ENCODE measurements at regions not wholly inside any gene's neighbourhood (a gene's known extent, or its start where the extent isn't known, plus 50 kb on each side); places are given as distances from the start of the nearest gene placed in this dataset.

DNA sequence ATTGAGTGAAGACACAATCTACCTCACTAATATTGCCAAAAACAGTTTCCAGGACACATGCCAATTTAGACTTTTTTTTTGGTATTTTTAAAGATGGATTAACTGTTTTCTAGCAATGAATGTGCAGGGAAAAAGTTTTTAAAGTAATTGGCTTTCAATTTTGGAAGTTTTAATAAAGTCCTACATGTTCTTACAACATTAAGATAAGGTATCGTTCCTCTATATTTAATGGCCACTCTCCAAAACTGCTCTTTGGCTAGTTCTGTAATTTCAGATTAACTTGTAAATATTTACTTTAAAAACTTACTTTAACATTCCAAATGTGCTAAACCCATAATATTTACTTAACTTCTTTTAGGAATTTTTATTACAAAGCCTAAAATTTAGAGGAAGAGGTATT is 1332.2 kb upstream of the PRMT6 start:
- Histone ChIP-seq H3K9me3 (ENCODE audit: low read length) (no peaks in the 10 kb centered on the region), H3K36me3 (ENCODE audit: insufficient read depth, low read length) (no peaks in the 10 kb centered on the region), H3K4me3 (ENCODE audit: low read depth in 1 of 2, low read length in 2 of 2) (no peak overlapping the region), H3K9ac (ENCODE audit: low read length) (no peak overlapping the region), H3K27me3 (ENCODE audit: control insufficient read depth in 1 of 2, insufficient read depth in 2 of 2, low read length in 2 of 2) (no peaks in the 10 kb centered on the region), H3K27ac (ENCODE audit: low read depth, low read length) (no peak overlapping the region), H3K4me1 (ENCODE audit: insufficient read depth, low read length) (no peaks in the 10 kb centered on the region)

DNA sequence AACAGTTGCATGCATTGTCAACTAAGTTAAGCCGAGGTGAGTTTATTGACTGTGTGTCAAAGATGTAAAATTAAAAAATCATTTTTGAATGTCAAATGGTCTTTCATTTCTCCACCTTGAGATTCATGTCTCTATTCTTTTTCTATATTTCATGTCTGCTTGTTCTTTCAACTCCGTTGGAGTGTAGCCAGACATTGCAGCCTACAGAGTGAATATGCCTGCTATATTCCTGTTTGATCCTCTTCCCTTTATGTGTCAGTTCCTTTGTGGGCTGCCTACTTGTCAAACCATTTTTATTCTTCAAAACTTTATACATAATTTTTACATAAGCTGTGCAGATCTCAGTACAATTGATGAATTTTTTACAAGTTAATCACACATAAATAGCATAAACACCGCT is 1325.8 kb upstream of the PRMT6 start:
- H3K9ac ChIP-seq (ENCODE audit: low read length), result no peak overlapping the region
- no peaks in the 10 kb centered on the region for H3K36me3 ChIP-seq (ENCODE audit: insufficient read depth, low read length)
- no peak overlapping the region for H3K4me3 ChIP-seq (ENCODE audit: low read depth in 1 of 2, low read length in 2 of 2)
- H3K9me3 ChIP-seq (ENCODE audit: low read length), result no peaks in the 10 kb centered on the region
- H3K27me3 ChIP-seq (ENCODE audit: control insufficient read depth in 1 of 2, insufficient read depth in 2 of 2, low read length in 2 of 2), result no peaks in the 10 kb centered on the region
- H3K27ac ChIP-seq (ENCODE audit: low read depth, low read length), result no peak overlapping the region
- no peaks in the 10 kb centered on the region for H3K4me1 ChIP-seq (ENCODE audit: insufficient read depth, low read length)

DNA sequence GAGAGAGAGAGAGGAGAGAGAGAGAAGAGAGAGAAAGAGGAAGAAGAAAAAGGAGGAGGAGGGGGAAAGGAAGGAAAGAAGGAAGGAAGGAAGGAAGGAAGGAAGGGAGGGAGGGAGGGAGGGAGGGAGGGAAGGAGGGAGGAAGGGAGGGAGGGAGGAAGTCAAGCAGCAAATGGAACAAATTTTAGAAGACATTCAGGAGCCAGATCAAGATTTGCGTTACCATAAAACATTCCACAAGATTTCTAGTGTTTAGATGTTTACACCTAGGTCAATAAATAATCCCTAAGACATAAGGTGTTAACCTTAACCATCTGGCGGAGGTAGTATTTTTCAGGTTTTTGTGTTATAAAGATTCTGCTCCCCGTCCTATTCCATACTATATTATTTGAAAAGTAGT is 1320.1 kb upstream of the PRMT6 start:
- Histone ChIP-seq H3K4me3 (ENCODE audit: low read depth in 1 of 2, low read length in 2 of 2) (no peak overlapping the region), H3K4me1 (ENCODE audit: insufficient read depth, low read length) (no peaks in the 10 kb centered on the region), H3K9ac (ENCODE audit: low read length) (no peak overlapping the region), H3K27ac (ENCODE audit: low read depth, low read length) (no peak overlapping the region), H3K9me3 (ENCODE audit: low read length) (no peaks in the 10 kb centered on the region), H3K27me3 (ENCODE audit: control insufficient read depth in 1 of 2, insufficient read depth in 2 of 2, low read length in 2 of 2) (no peaks in the 10 kb centered on the region), H3K36me3 (ENCODE audit: insufficient read depth, low read length) (no peaks in the 10 kb centered on the region)

GRCh38 chr1:105779727-105780126 is 1276.7 kb upstream of the PRMT6 start:
- no peak overlapping the region for H3K27ac ChIP-seq (ENCODE audit: low read depth, low read length)
- H3K27me3 ChIP-seq (ENCODE audit: control insufficient read depth in 1 of 2, insufficient read depth in 2 of 2, low read length in 2 of 2), result no peaks in the 10 kb centered on the region
- no peak overlapping the region for H3K4me3 ChIP-seq (ENCODE audit: low read depth in 1 of 2, low read length in 2 of 2)

DNA sequence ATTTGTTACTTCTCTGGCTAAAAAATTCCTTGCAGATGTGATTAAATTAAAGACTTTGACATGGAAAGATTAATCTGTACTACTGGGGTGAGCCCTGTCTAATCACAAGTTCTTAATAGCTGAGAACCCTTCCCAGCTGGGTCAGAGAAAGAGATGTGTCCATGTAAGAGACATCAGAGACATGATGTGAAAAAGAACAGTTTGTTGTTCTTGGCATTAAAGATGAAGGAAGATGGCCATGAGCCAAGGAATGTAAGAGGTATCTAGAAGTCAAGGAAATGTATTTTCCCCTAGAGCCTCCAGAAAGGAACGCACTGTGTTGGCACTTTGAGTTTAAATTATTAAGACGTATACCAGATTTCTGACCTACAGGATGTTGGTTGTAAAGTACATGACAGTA is 1271.5 kb upstream of the PRMT6 start:
- Histone ChIP-seq H3K27me3 (ENCODE audit: control insufficient read depth in 1 of 2, insufficient read depth in 2 of 2, low read length in 2 of 2) (no peaks in the 10 kb centered on the region), H3K36me3 (ENCODE audit: insufficient read depth, low read length) (no peaks in the 10 kb centered on the region), H3K9me3 (ENCODE audit: low read length) (no peaks in the 10 kb centered on the region), H3K9ac (ENCODE audit: low read length) (no peak overlapping the region), H3K4me3 (ENCODE audit: low read depth in 1 of 2, low read length in 2 of 2) (no peak overlapping the region), H3K27ac (ENCODE audit: low read depth, low read length) (no peak overlapping the region), H3K4me1 (ENCODE audit: insufficient read depth, low read length) (no peaks in the 10 kb centered on the region)

More at GRCh38 chr1:105779727-105780126, 1276.7 kb upstream of the PRMT6 start:
- Histone ChIP-seq H3K9me3 (ENCODE audit: low read length) (no peaks in the 10 kb centered on the region), H3K9ac (ENCODE audit: low read length) (no peak overlapping the region), H3K4me1 (ENCODE audit: insufficient read depth, low read length) (no peaks in the 10 kb centered on the region), H3K36me3 (ENCODE audit: insufficient read depth, low read length) (no peaks in the 10 kb centered on the region)

- Histone ChIP-seq H3K4me3 (ENCODE audit: low read depth in 1 of 2, low read length in 2 of 2) (no peak overlapping the region), H3K36me3 (ENCODE audit: insufficient read depth, low read length) (no peaks in the 10 kb centered on the region), H3K27me3 (ENCODE audit: control insufficient read depth in 1 of 2, insufficient read depth in 2 of 2, low read length in 2 of 2) (no peaks in the 10 kb centered on the region)
Measured at GRCh38 chr1:105793536-105794146, 1262.8 kb upstream of the PRMT6 start.

DNA sequence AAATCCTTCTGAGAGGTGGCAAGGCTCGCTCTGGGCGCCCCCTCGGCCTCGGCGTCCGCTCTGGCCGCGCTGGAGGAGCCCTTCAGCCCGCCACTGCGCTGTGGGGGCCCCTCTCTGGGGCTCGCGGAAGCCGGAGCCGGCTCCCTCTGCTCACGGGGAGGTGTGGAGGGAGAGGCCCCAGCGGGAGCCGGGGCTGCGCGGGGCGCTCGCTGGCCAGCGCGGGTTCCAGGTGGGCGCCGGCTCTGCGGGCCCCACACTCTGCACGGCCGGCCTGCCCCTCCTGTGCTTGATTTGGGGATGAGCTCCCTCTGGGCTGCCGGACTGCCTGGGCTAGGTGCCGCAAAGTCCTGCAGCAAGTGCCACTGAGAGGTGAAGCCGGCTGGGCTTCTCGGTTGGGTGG is 1260.7 kb upstream of the PRMT6 start:
- Histone ChIP-seq H3K4me3 (ENCODE audit: low read depth in 1 of 2, low read length in 2 of 2) (no peak overlapping the region), H3K9me3 (ENCODE audit: low read length) (no peaks in the 10 kb centered on the region), H3K27ac (ENCODE audit: low read depth, low read length) (no peak overlapping the region), H3K27me3 (ENCODE audit: control insufficient read depth in 1 of 2, insufficient read depth in 2 of 2, low read length in 2 of 2) (no peaks in the 10 kb centered on the region), H3K36me3 (ENCODE audit: insufficient read depth, low read length) (no peaks in the 10 kb centered on the region), H3K9ac (ENCODE audit: low read length) (no peak overlapping the region), H3K4me1 (ENCODE audit: insufficient read depth, low read length) (no peaks in the 10 kb centered on the region)

More at GRCh38 chr1:105793536-105794146, 1262.8 kb upstream of the PRMT6 start:
- H3K27ac ChIP-seq (ENCODE audit: low read depth, low read length), result no peak overlapping the region
- H3K9ac ChIP-seq (ENCODE audit: low read length), result no peak overlapping the region
- no peaks in the 10 kb centered on the region for H3K4me1 ChIP-seq (ENCODE audit: insufficient read depth, low read length)
- H3K9me3 ChIP-seq (ENCODE audit: low read length), result no peaks in the 10 kb centered on the region

GRCh38 chr1:105830571-105831146 is 1225.8 kb upstream of the PRMT6 start:
- Histone ChIP-seq H3K27me3 (ENCODE audit: control insufficient read depth in 1 of 2, insufficient read depth in 2 of 2, low read length in 2 of 2) (no peaks in the 10 kb centered on the region), H3K4me1 (ENCODE audit: insufficient read depth, low read length) (no peaks in the 10 kb centered on the region), H3K4me3 (ENCODE audit: low read depth in 1 of 2, low read length in 2 of 2) (no peak overlapping the region), H3K9me3 (ENCODE audit: low read length) (no peaks in the 10 kb centered on the region), H3K27ac (ENCODE audit: low read depth, low read length) (no peak overlapping the region), H3K9ac (ENCODE audit: low read length) (no peak overlapping the region), H3K36me3 (ENCODE audit: insufficient read depth, low read length) (no peaks in the 10 kb centered on the region)

DNA sequence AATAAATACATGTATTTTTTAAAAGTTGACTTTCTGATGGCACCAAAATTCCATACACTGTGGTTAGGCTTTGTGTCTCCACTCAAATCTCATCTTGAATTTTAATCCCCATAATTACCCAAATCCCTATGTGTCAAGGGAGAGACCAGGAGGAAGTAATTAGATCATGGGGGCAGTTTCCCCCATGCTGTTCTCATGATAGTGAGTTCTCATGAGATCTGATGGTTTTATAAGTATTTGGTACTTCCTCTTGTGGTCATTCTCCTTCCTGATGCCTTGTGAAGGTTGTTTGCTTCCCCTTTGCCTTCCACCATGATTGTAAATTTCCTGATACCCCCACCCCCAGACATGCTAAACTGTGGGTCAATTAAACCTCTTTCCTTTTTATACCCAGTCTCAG is 1218.4 kb upstream of the PRMT6 start:
- Histone ChIP-seq H3K4me3 (ENCODE audit: low read depth in 1 of 2, low read length in 2 of 2) (no peak overlapping the region), H3K27ac (ENCODE audit: low read depth, low read length) (no peak overlapping the region), H3K9me3 (ENCODE audit: low read length) (no peaks in the 10 kb centered on the region), H3K4me1 (ENCODE audit: insufficient read depth, low read length) (no peaks in the 10 kb centered on the region), H3K36me3 (ENCODE audit: insufficient read depth, low read length) (no peaks in the 10 kb centered on the region), H3K9ac (ENCODE audit: low read length) (no peak overlapping the region), H3K27me3 (ENCODE audit: control insufficient read depth in 1 of 2, insufficient read depth in 2 of 2, low read length in 2 of 2) (no peaks in the 10 kb centered on the region)

- H3K27me3 ChIP-seq (ENCODE audit: control insufficient read depth in 1 of 2, insufficient read depth in 2 of 2, low read length in 2 of 2), result no peaks in the 10 kb centered on the region
- no peak overlapping the region for H3K4me3 ChIP-seq (ENCODE audit: low read depth in 1 of 2, low read length in 2 of 2)
- no peaks in the 10 kb centered on the region for H3K9me3 ChIP-seq (ENCODE audit: low read length)
- H3K9ac ChIP-seq (ENCODE audit: low read length), result no peak overlapping the region
- no peaks in the 10 kb centered on the region for H3K36me3 ChIP-seq (ENCODE audit: insufficient read depth, low read length)
- H3K27ac ChIP-seq (ENCODE audit: low read depth, low read length), result no peak overlapping the region
- H3K4me1 ChIP-seq (ENCODE audit: insufficient read depth, low read length), result no peaks in the 10 kb centered on the region
Measured at GRCh38 chr1:105865546-105865945, 1190.9 kb upstream of the PRMT6 start.

DNA sequence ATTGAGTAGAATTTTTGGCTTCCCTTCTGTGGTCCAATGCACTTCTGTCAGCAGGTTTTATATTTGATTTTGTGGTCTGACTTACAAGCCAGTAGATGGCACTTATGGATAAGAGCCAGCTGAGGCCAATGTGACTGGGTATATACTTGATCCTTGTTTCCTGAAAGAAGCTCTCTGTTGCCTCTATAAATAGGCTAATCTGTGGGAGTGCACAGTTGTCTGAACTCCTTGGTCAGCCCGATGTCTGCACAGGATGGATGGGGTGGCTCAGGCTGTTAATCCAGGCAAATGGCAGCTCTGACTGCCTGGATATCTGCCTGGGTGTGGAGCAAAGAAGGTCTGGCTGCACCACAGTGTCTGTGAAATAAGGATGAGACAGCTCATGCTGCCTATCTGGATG is 1183.7 kb upstream of the PRMT6 start:
- H3K9me3 ChIP-seq (ENCODE audit: low read length), result no peaks in the 10 kb centered on the region
- H3K36me3 ChIP-seq (ENCODE audit: insufficient read depth, low read length), result no peaks in the 10 kb centered on the region
- H3K27me3 ChIP-seq (ENCODE audit: control insufficient read depth in 1 of 2, insufficient read depth in 2 of 2, low read length in 2 of 2), result no peaks in the 10 kb centered on the region

GRCh38 chr1:105874621-105875020 is 1181.9 kb upstream of the PRMT6 start:
- H3K9me3 ChIP-seq (ENCODE audit: low read length), result no peaks in the 10 kb centered on the region
- no peak overlapping the region for H3K27ac ChIP-seq (ENCODE audit: low read depth, low read length)
- no peaks in the 10 kb centered on the region for H3K4me1 ChIP-seq (ENCODE audit: insufficient read depth, low read length)
- H3K9ac ChIP-seq (ENCODE audit: low read length), result no peak overlapping the region
- no peaks in the 10 kb centered on the region for H3K36me3 ChIP-seq (ENCODE audit: insufficient read depth, low read length)
- H3K27me3 ChIP-seq (ENCODE audit: control insufficient read depth in 1 of 2, insufficient read depth in 2 of 2, low read length in 2 of 2), result no peaks in the 10 kb centered on the region
- H3K4me3 ChIP-seq (ENCODE audit: low read depth in 1 of 2, low read length in 2 of 2), result no peak overlapping the region

More for the DNA sequence above, 1183.7 kb upstream of the PRMT6 start:
- H3K4me1 ChIP-seq (ENCODE audit: insufficient read depth, low read length), result no peaks in the 10 kb centered on the region
- H3K27ac ChIP-seq (ENCODE audit: low read depth, low read length), result no peak overlapping the region
- H3K9ac ChIP-seq (ENCODE audit: low read length), result no peak overlapping the region
- no peak overlapping the region for H3K4me3 ChIP-seq (ENCODE audit: low read depth in 1 of 2, low read length in 2 of 2)

All from muscle layer of colon (tissue), 2 donors.